Astrocyte (in vitro differentiated cells and primary cell): ENCODE measurements at regions not wholly inside any gene's neighbourhood (a gene's known extent, or its start where the extent isn't known, plus 50 kb on each side); places are given as distances from the start of the nearest gene placed in this dataset.

Experiments
- EZH2 ChIP-seq: IDR thresholded peaks from 2 replicates; pipeline ENCODE4 v1.6.1; 2012; ENCODE audit warnings: mild to moderate bottlenecking, low read length, inconsistent platforms; ENCODE audit not compliant: insufficient read depth
- TF ChIP-seq, protein P1 (sequence below): IDR thresholded peaks from 2 replicates; pipeline ENCODE4 v1.5.1; 2011; ENCODE audit warnings: low read depth, mild to moderate bottlenecking, inconsistent platforms, low read length, moderate library complexity; ENCODE audit not compliant: insufficient read depth

DNA sequence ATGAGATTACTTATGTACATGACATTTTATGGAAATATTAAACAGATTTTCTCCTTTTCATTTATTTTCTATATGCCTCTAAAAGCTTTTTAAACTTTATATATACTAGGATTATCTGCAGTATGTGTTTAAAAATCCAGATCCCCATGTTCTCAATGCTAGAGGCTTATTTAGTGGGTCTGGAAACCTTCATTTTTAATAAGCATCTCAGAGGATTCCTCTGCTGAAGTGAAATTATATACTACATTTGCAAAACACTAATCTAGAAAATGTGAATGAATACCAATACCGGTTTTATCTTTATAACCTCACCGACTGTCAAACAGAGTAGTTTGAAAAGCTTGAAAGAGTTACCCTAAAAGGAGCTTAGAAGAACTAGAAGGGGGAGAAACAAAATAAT lies 863.8 kb upstream of the ZWINT start:
- TF ChIP-seq, protein P1, sequence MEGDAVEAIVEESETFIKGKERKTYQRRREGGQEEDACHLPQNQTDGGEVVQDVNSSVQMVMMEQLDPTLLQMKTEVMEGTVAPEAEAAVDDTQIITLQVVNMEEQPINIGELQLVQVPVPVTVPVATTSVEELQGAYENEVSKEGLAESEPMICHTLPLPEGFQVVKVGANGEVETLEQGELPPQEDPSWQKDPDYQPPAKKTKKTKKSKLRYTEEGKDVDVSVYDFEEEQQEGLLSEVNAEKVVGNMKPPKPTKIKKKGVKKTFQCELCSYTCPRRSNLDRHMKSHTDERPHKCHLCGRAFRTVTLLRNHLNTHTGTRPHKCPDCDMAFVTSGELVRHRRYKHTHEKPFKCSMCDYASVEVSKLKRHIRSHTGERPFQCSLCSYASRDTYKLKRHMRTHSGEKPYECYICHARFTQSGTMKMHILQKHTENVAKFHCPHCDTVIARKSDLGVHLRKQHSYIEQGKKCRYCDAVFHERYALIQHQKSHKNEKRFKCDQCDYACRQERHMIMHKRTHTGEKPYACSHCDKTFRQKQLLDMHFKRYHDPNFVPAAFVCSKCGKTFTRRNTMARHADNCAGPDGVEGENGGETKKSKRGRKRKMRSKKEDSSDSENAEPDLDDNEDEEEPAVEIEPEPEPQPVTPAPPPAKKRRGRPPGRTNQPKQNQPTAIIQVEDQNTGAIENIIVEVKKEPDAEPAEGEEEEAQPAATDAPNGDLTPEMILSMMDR: no peak
- TF ChIP-seq EZH2: no peak
